Keratinocyte (primary cell): ENCODE measurements at regions not wholly inside any gene's neighbourhood (a gene's known extent, or its start where the extent isn't known, plus 50 kb on each side); places are given as distances from the start of the nearest gene placed in this dataset.

ENCODE experiments used
- DNase-seq: peaks from one replicate; pipeline ENCODE4 v3.0.0-alpha.2; 2011; ENCODE audit warnings: low read depth, missing footprints, low spot score
- FAIRE-seq: peaks from 2 replicates; lab custom pipeline; 2011; peaks lifted over from hg19 to GRCh38; lab: Jason Lieb, UNC
- H2AFZ ChIP-seq: 2 replicates; pipeline ENCODE4 v1.6.0; 2012; ENCODE audit warnings: low read length, control low read depth, inconsistent platforms; ENCODE audit not compliant: control insufficient read depth
- H3K27ac ChIP-seq: 2 replicates; pipeline ENCODE4 v1.5.1; 2011; ENCODE audit warnings: low read length; ENCODE audit not compliant: control insufficient read depth, insufficient read depth
- H3K27me3 ChIP-seq: 3 replicates; pipeline ENCODE4 v1.6.0; 2011; ENCODE audit warnings: low read length; ENCODE audit not compliant: control insufficient read depth, insufficient read depth; ENCODE audit errors: extremely low read depth
- H3K36me3 ChIP-seq, 2 experiments: 2 replicates in 1 of 2; 3 replicates in 1 of 2; pipeline ENCODE4 v1.5.1; 2011; ENCODE audit warnings: low read length in 2 of 2, mild to moderate bottlenecking in 1 of 2; ENCODE audit not compliant: control insufficient read depth in 2 of 2, insufficient read depth in 2 of 2; ENCODE audit errors: extremely low read depth in 1 of 2
- H3K4me1 ChIP-seq: 3 replicates; pipeline ENCODE4 v1.5.1; 2011; ENCODE audit warnings: low read length; ENCODE audit not compliant: control insufficient read depth, insufficient read depth; ENCODE audit errors: extremely low read depth
- H3K4me2 ChIP-seq: 3 replicates; pipeline ENCODE4 v1.6.0; 2011; ENCODE audit warnings: low read depth, low read length; ENCODE audit not compliant: control insufficient read depth, insufficient read depth; ENCODE audit errors: extremely low read depth
- H3K4me3 ChIP-seq, 3 experiments: fragments of 200-600 bp in 1 of 3; sonication (generic) in 1 of 3; 2 replicates in 2 of 3; 3 replicates in 1 of 3; pipeline ENCODE4 v1.5.1; 2011 to 2016; ENCODE audit warnings: low read length in 3 of 3, mild to moderate bottlenecking in 3 of 3, control low read depth in 2 of 3, inconsistent platforms in 1 of 3, low read depth in 1 of 3, mixed read lengths in 1 of 3, mixed run types in 1 of 3, moderate library complexity in 1 of 3; ENCODE audit not compliant: control insufficient read depth in 2 of 3, insufficient read depth in 2 of 3; ENCODE audit errors: extremely low read depth in 1 of 3
- H3K79me2 ChIP-seq: 2 replicates; pipeline ENCODE4 v1.6.0; 2012; ENCODE audit warnings: low read length; ENCODE audit not compliant: control insufficient read depth, insufficient read depth
- H3K9ac ChIP-seq: 3 replicates; pipeline ENCODE4 v1.6.0; 2011; ENCODE audit warnings: low read length; ENCODE audit not compliant: control insufficient read depth, insufficient read depth; ENCODE audit errors: extremely low read depth
- H3K9me1 ChIP-seq: 3 replicates; pipeline ENCODE4 v1.6.0; 2011; ENCODE audit warnings: low read length; ENCODE audit not compliant: control insufficient read depth, insufficient read depth; ENCODE audit errors: extremely low read depth
- H3K9me3 ChIP-seq: 2 replicates; pipeline ENCODE4 v1.5.1; 2012; ENCODE audit warnings: low read depth, low read length; ENCODE audit not compliant: control insufficient read depth
- H4K20me1 ChIP-seq: 3 replicates; pipeline ENCODE4 v1.6.0; 2011; ENCODE audit warnings: low read length; ENCODE audit not compliant: control insufficient read depth, insufficient read depth; ENCODE audit errors: extremely low read depth
- EZH2 ChIP-seq: IDR thresholded peaks from one replicate; pipeline ENCODE4 v1.6.1; 2012; ENCODE audit warnings: inconsistent platforms, mild to moderate bottlenecking, low read length, moderate library complexity
- dilution Hi-C: fragments of 300-500 bp; cut with MboI; formaldehyde crosslinking; loops from one replicate; pipeline ENCODE4 v1.7.0; 2020; ENCODE audit warnings: low sequenced_read_pairs; ENCODE audit not compliant: extremely low pct_ligation_motif_present
- TF ChIP-seq, protein P1 (sequence below), 3 experiments: IDR thresholded peaks in 1 of 3; conservative IDR thresholded peaks in 1 of 3; optimal IDR thresholded peaks in 1 of 3; 2 replicates in 2 of 3; 3 replicates in 1 of 3; pipeline versions ENCODE3 to v1.5.1; 2011; ENCODE audit warnings: low read length in 3 of 3, mild to moderate bottlenecking in 3 of 3, moderate library complexity in 2 of 3, control low read depth in 1 of 3, inconsistent platforms in 1 of 3; ENCODE audit not compliant: insufficient read depth in 2 of 3; ENCODE audit errors: extremely low read depth in 1 of 3

DNA sequence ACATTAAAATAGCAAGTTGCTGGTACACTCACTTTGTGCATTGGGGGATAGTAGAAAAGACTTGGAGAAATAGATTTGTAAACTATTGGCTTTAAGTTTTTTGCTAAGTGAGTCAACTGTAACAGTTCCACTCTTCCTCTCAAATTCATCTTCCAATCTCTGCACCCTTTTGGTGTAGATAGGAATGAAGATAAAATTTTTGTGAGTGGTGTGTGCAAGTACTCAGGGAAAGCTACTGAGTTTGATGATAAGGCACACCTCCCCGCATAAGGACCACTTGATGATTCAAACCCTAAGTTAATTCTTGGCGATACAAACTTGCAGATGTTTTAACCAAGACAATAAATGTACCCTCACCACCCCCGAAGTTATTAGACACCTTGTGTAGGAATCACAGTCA is 168.3 kb upstream of the SLITRK1 start:
- Histone ChIP-seq H3K9ac (no peak overlapping the region), H3K4me1 (no peaks in the 10 kb centered on the region), H3K36me3 (no peaks in the 10 kb centered on the region), H3K27me3 (no peaks in the 10 kb centered on the region), H3K27ac (no peak overlapping the region), H3K9me3 (no peaks in the 10 kb centered on the region), H2AFZ (no peak overlapping the region), H3K9me1 (no peaks in the 10 kb centered on the region), H3K4me2 (no peak overlapping the region), H3K4me3 (no peak overlapping the region), H4K20me1 (no peaks in the 10 kb centered on the region), H3K79me2 (no peaks in the 10 kb centered on the region)
- DNase-seq (no peak), FAIRE-seq (no peak)
- TF ChIP-seq, protein P1, sequence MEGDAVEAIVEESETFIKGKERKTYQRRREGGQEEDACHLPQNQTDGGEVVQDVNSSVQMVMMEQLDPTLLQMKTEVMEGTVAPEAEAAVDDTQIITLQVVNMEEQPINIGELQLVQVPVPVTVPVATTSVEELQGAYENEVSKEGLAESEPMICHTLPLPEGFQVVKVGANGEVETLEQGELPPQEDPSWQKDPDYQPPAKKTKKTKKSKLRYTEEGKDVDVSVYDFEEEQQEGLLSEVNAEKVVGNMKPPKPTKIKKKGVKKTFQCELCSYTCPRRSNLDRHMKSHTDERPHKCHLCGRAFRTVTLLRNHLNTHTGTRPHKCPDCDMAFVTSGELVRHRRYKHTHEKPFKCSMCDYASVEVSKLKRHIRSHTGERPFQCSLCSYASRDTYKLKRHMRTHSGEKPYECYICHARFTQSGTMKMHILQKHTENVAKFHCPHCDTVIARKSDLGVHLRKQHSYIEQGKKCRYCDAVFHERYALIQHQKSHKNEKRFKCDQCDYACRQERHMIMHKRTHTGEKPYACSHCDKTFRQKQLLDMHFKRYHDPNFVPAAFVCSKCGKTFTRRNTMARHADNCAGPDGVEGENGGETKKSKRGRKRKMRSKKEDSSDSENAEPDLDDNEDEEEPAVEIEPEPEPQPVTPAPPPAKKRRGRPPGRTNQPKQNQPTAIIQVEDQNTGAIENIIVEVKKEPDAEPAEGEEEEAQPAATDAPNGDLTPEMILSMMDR (optimal IDR thresholded peaks at IDR 0.05 in 1 of 3, IDR thresholded peaks at IDR 0.05 in 1 of 3, conservative IDR thresholded peaks at IDR 0.05 in 1 of 3; ENCODE audit: extremely low read depth in 1 of 3, insufficient read depth in 2 of 3, low read length in 3 of 3): no peak
- TF ChIP-seq EZH2: no peak
- dilution Hi-C loops: no loop called here

DNA sequence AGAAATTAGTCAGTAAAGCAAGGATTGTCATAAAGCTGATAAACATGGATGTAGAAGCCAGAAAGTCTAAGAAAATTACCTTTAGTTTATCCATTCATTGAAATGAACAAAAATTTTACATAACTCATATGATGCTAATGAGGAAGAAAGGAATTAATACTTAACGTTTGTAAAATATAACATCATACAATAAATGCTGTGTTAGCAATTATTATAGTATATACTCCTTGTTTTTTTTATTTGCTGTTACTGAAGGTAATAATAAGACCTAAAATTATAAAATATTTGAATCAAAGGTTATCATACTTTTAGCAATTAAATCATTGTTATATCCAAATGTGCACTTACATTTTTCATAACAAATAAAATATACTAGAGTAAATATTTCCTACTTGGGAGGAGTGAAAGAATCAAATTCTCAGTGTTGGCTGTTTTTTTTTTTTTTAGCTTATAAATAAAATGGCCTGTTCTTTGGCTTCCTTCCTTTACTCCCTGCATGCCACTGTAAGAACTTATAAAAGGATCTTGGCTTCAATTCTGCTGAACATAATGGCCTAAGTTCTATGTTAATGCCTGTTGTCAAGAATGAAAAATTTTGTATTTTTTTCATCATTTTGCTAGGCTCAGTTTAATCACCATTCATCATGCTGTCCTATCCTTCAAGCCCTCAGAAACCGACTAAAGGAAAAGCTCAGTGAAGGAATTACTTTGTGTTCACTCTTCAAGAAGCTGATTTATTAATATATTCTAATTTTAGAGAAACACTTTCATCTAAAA is 167.4 kb upstream of the SLITRK1 start:
- FAIRE-seq: no peak

More for the DNA sequence above, 167.4 kb upstream of the SLITRK1 start:
- H3K36me3 ChIP-seq: no peaks in the 10 kb centered on the region
- H2AFZ ChIP-seq: no peak overlapping the region
- dilution Hi-C loops: no loop called here
- H3K4me1 ChIP-seq: no peaks in the 10 kb centered on the region
- H3K79me2 ChIP-seq: no peaks in the 10 kb centered on the region
- DNase-seq: no peak
- no peak overlapping the region for H3K27ac ChIP-seq
- no peaks in the 10 kb centered on the region for H4K20me1 ChIP-seq
- no peaks in the 10 kb centered on the region for H3K27me3 ChIP-seq
- TF ChIP-seq, protein P1 (optimal IDR thresholded peaks at IDR 0.05 in 1 of 3, IDR thresholded peaks at IDR 0.05 in 1 of 3, conservative IDR thresholded peaks at IDR 0.05 in 1 of 3; ENCODE audit: extremely low read depth in 1 of 3, insufficient read depth in 2 of 3, low read length in 3 of 3): no peak
- no peak for TF ChIP-seq EZH2
- H3K9ac ChIP-seq: no peak overlapping the region
- no peaks in the 10 kb centered on the region for H3K9me1 ChIP-seq
- H3K9me3 ChIP-seq: no peaks in the 10 kb centered on the region
- no peak overlapping the region for H3K4me3 ChIP-seq
- no peak overlapping the region for H3K4me2 ChIP-seq
